K562 (cell line): ENCODE measurements at regions not wholly inside any gene's neighbourhood (a gene's known extent, or its start where the extent isn't known, plus 50 kb on each side); places are given as distances from the start of the nearest gene placed in this dataset.

Source experiments
- ATAC-seq: fragments of 200-7000 bp; cut with Tn5 transposase; 3 replicates; pipeline ENCODE4 v1.9.1; 2020; ENCODE audit warnings: moderate library complexity
- BruUV-seq: library from RNA; stranded (reverse); fragments of 400-500 nt; replicated peaks from 2 replicates; lab custom pipeline; 2021; lab: Mats Ljungman, UMichigan
- CTCF ChIA-PET: fragments of 300-600 bp; formaldehyde crosslinking; extraction: SDS; loops from one replicate; lab custom pipeline; 2021; ENCODE audit warnings: low intra/inter-chr PET ratio; lab: Yijun Ruan, JAX
- POLR2A ChIA-PET: fragments of 300-600, 350-650 bp; sonication (Branson Sonifier 250); formaldehyde crosslinking; extraction: SDS; loops from one replicate; lab custom pipeline; 2021; ENCODE audit warnings: antibody characterized with exemption, inconsistent platforms; lab: Yijun Ruan, JAX
- DNase-seq, 4 experiments: peaks; one replicate each; pipeline versions ENCODE4 v3.0.0 to v3.0.0-alpha.2; 2011 to 2018; ENCODE audit warnings: low spot score in 3 of 4, mixed read lengths in 3 of 4; ENCODE audit errors: extremely low read depth in 1 of 4
- FAIRE-seq: peaks from 2 replicates; lab custom pipeline; 2011; peaks lifted over from hg19 to GRCh38; lab: Jason Lieb, UNC
- H2AFZ ChIP-seq: 2 replicates; pipeline ENCODE4 v1.6.0; 2011; ENCODE audit warnings: low read depth, low read length, control low read depth, inconsistent platforms
- H3K27ac ChIP-seq: fragments of 200-600 bp; 3 replicates; pipeline ENCODE4 v1.8.0; 2011; ENCODE audit warnings: low read depth, mild to moderate bottlenecking, control low read depth, inconsistent platforms, low read length, moderate library complexity, mixed read lengths; ENCODE audit errors: extremely low read depth
- H3K27me3 ChIP-seq, 2 experiments: fragments of 300-600 bp in 1 of 2; 2 replicates in 1 of 2; 3 replicates in 1 of 2; pipeline versions ENCODE4 v1.6.0 to v1.8.0; 2011; ENCODE audit warnings: inconsistent platforms in 2 of 2, low read length in 2 of 2, mild to moderate bottlenecking in 1 of 2, mixed read lengths in 1 of 2, moderate library complexity in 1 of 2; ENCODE audit not compliant: control insufficient read depth in 2 of 2, insufficient read depth in 2 of 2
- H3K36me3 ChIP-seq: fragments of 300-600 bp; 3 replicates; pipeline ENCODE4 v1.8.0; 2011; ENCODE audit warnings: mild to moderate bottlenecking, low read length, inconsistent platforms; ENCODE audit not compliant: control insufficient read depth, insufficient read depth
- H3K4me1 ChIP-seq, 2 experiments: fragments of 200-600 bp in 1 of 2; replicated peaks in 1 of 2; 2 replicates in 1 of 2; 3 replicates in 1 of 2; pipeline versions ENCODE4 v1.5.1 to v1.8.0; 2011; ENCODE audit warnings: inconsistent platforms in 2 of 2, low read length in 2 of 2, mild to moderate bottlenecking in 1 of 2, mixed read lengths in 1 of 2, moderate library complexity in 1 of 2; ENCODE audit not compliant: control insufficient read depth in 2 of 2, insufficient read depth in 2 of 2
- H3K4me2 ChIP-seq: 2 replicates; pipeline ENCODE4 v1.6.1; 2011; ENCODE audit warnings: low read length, control low read depth, inconsistent platforms, mixed read lengths; ENCODE audit not compliant: insufficient read depth
- H3K4me3 ChIP-seq: fragments of 200-600 bp; sonication (generic), shearing (Covaris generic); 2 replicates; pipeline ENCODE4 v1.5.1; 2016; ENCODE audit warnings: control low read depth, inconsistent platforms
- H3K79me2 ChIP-seq: fragments of 200-600 bp; 3 replicates; pipeline ENCODE4 v1.8.0; 2011; ENCODE audit warnings: low read length, inconsistent platforms; ENCODE audit not compliant: control insufficient read depth, insufficient read depth
- H3K9ac ChIP-seq, 2 experiments: 2 replicates each; pipeline versions ENCODE4 v1.6.0 to v1.6.1; 2011; ENCODE audit warnings: low read depth in 2 of 2, low read length in 2 of 2, control low read depth in 1 of 2, inconsistent platforms in 1 of 2, mild to moderate bottlenecking in 1 of 2, mixed read lengths in 1 of 2; ENCODE audit not compliant: insufficient read depth in 1 of 2
- H3K9me1 ChIP-seq: one replicate; pipeline ENCODE4 v1.6.0; 2011; ENCODE audit warnings: inconsistent platforms, mild to moderate bottlenecking, low read length, moderate library complexity; ENCODE audit not compliant: control insufficient read depth, insufficient read depth
- H3K9me3 ChIP-seq: replicated peaks from 2 replicates; pipeline ENCODE4 v1.5.1; 2011; ENCODE audit warnings: low read depth, low read length, inconsistent platforms; ENCODE audit not compliant: control insufficient read depth, insufficient read depth
- H4K20me1 ChIP-seq: replicated peaks from 2 replicates; pipeline ENCODE4 v1.6.1; 2011; ENCODE audit warnings: low read length, inconsistent platforms, mixed read lengths; ENCODE audit not compliant: control insufficient read depth, insufficient read depth
- ARID3B ChIP-seq: fragments of 250-450 bp; sonication (Bioruptor Pico); IDR thresholded peaks from 2 replicates; pipeline ENCODE4 v1.4.0; 2020; ENCODE audit warnings: borderline replicate concordance
- ARNT ChIP-seq, 2 experiments: fragments of 450-650 bp; IDR thresholded peaks; 2 replicates each; pipeline ENCODE4 v1.6.1; 2016; ENCODE audit warnings: mild to moderate bottlenecking in 1 of 2
- DPF2 ChIP-seq: fragments of 450-650 bp; IDR thresholded peaks from 2 replicates; pipeline ENCODE4 v1.6.1; 2016
- ELF4 ChIP-seq: fragments of 450-650 bp; formaldehyde crosslinking; IDR thresholded peaks from 2 replicates; pipeline ENCODE4 v1.4.0; 2022; ENCODE audit warnings: missing genetic modification characterization
- FOXA1 ChIP-seq: fragments of 450-650 bp; IDR thresholded peaks from 2 replicates; pipeline ENCODE4 v1.6.1; 2016; ENCODE audit warnings: mild to moderate bottlenecking, borderline replicate concordance
- FOXA3 ChIP-seq, 2 experiments: fragments of 450-650 bp in 1 of 2; sonication (generic) in 1 of 2; formaldehyde crosslinking; IDR thresholded peaks in 1 of 2; conservative IDR thresholded peaks in 1 of 2; 2 replicates each; pipeline versions ENCODE4 v1.4.0 to v1.8.0; 2020 to 2022; ENCODE audit warnings: mild to moderate bottlenecking in 2 of 2, missing genetic modification reagents in 1 of 2
- NFXL1 ChIP-seq: fragments of 450-650 bp; formaldehyde crosslinking; IDR thresholded peaks from 2 replicates; pipeline ENCODE4 v1.4.0; 2021; ENCODE audit warnings: mild to moderate bottlenecking
- RAD21 ChIP-seq, 2 experiments: fragments of 250-450 bp in 1 of 2; fragments of 450-650 bp in 1 of 2; sonication (Bioruptor Pico) in 1 of 2; formaldehyde crosslinking in 1 of 2; IDR thresholded peaks in 1 of 2; conservative IDR thresholded peaks in 1 of 2; 2 replicates each; pipeline versions ENCODE4 v1.4.0 to v1.8.0; 2020 to 2022; ENCODE audit warnings: mild to moderate bottlenecking in 2 of 2, moderate library complexity in 1 of 2
- SIRT6 ChIP-seq: IDR thresholded peaks from one replicate; pipeline ENCODE4 v1.6.1; 2012; ENCODE audit warnings: low read depth, mild to moderate bottlenecking, control low read depth, inconsistent platforms, low read length, moderate library complexity
- SNRNP70 ChIP-seq: fragments of 200-400 bp; formaldehyde crosslinking; optimal IDR thresholded peaks from 2 replicates; pipeline ENCODE3; 2017; ENCODE audit warnings: low read depth, low read length
- SRSF7 ChIP-seq: fragments of 200-400 bp; formaldehyde crosslinking; optimal IDR thresholded peaks from 2 replicates; pipeline ENCODE3; 2017; ENCODE audit warnings: mild to moderate bottlenecking, low read depth, low read length
- TCF15 ChIP-seq: fragments of 250-450 bp; sonication (Bioruptor Pico); IDR thresholded peaks from 2 replicates; pipeline ENCODE4 v1.8.0; 2022; ENCODE audit warnings: moderate library complexity, mild to moderate bottlenecking, inconsistent platforms
- TCFL5 ChIP-seq: fragments of 250-450 bp; sonication (Bioruptor Pico); conservative IDR thresholded peaks from 2 replicates; pipeline ENCODE4 v1.6.1; 2021; ENCODE audit warnings: mild to moderate bottlenecking, moderate library complexity, matching md5 sums
- ZC3H8 ChIP-seq: fragments of 450-650 bp; IDR thresholded peaks from 2 replicates; pipeline ENCODE4 v1.6.1; 2017
- ZNF175 ChIP-seq: fragments of 200-800 bp; sonication (Bioruptor generic); IDR thresholded peaks from 2 replicates; pipeline ENCODE4 v1.6.1; 2016; ENCODE audit warnings: low read depth, mild to moderate bottlenecking, missing genetic modification characterization, missing compliant biosample characterization
- ZNF253 ChIP-seq: fragments of 250-450 bp; sonication (Bioruptor Pico); conservative IDR thresholded peaks from 2 replicates; pipeline ENCODE4 v1.6.1; 2021; ENCODE audit warnings: mild to moderate bottlenecking
- ZNF384 ChIP-seq: IDR thresholded peaks from 2 replicates; pipeline ENCODE4 v1.6.1; 2012; ENCODE audit warnings: low read depth, low read length, improper control_type of control experiment
- ZNF511 ChIP-seq: sonication (generic); formaldehyde crosslinking; IDR thresholded peaks from 2 replicates; pipeline ENCODE4 v1.8.0; 2022; ENCODE audit warnings: mild to moderate bottlenecking, missing genetic modification reagents
- ZNF778 ChIP-seq: fragments of 450-650 bp; formaldehyde crosslinking; IDR thresholded peaks from 2 replicates; pipeline ENCODE4 v1.4.0; 2020; ENCODE audit warnings: mild to moderate bottlenecking, moderate library complexity
- WGBS: fragments of 100-300 bp; shearing (Covaris generic); methylation state at CpG from one replicate; pipeline ENCODE4 v1.1.6; 2016; ENCODE audit warnings: low coverage, mixed read lengths; ENCODE audit not compliant: insufficient coverage; ENCODE audit errors: missing lambda C conversion rate; 5-methylcytosine and 5-hydroxymethylcytosine counted together
- in situ Hi-C: fragments of 300-500 bp; cut with MboI; formaldehyde crosslinking; loops from 4 replicates; pipeline ENCODE4 v1.15.0; 2018; ENCODE audit warnings: inconsistent platforms, mixed read lengths
- intact Hi-C: fragments of 100-400 bp; cut with micrococcal nuclease; formaldehyde crosslinking; loops from 2 replicates; pipeline ENCODE4 v1.14.2; 2022

GRCh38 chr9:38289236-38289865 is 103.2 kb upstream of the ALDH1B1 start:
- Histone ChIP-seq H4K20me1 (no peaks in the 10 kb centered on the region; the same call in 1 of the 2 replicates), H3K9me3 (no peaks in the 10 kb centered on the region), H3K4me3 (no peak overlapping the region), H3K9me1 (no peaks in the 10 kb centered on the region), H3K4me2 (no peak overlapping the region), H2AFZ (no peak overlapping the region), H3K79me2 (no peaks in the 10 kb centered on the region), H3K4me1 (no peaks in the 10 kb centered on the region), H3K27ac (no peak overlapping the region), H3K27me3 (peaks cover 3 to 16% of the 10 kb centered on the region in 2 experiments; a peak in 2 of 5 replicates), H3K36me3 (no peaks in the 10 kb centered on the region), H3K9ac (no peak overlapping the region)
- in situ Hi-C loops (no loop called here), intact Hi-C loops (no loop called here)
- POLR2A ChIA-PET: interaction anchor here (0.6 kb wide), 2 partner anchors 294 to 378 kb away, joined by 3 read pairs; no protein-coding TSS in a partner anchor
- CTCF ChIA-PET: no interaction called here
- TF ChIP-seq ZC3H8: no peak
- TF ChIP-seq ZNF511: no peak
- no peak for TF ChIP-seq TCF15 (CRISPR knock-in tag)
- no peak for TF ChIP-seq NFXL1 (CRISPR knock-in tag)
- no peak for TF ChIP-seq ZNF778 (CRISPR knock-in tag)
- TF ChIP-seq SRSF7: no peak
- no peak for TF ChIP-seq SIRT6
- no peak for TF ChIP-seq ZNF175
- TF ChIP-seq FOXA3 (CRISPR knock-in tag; conservative IDR thresholded peaks at IDR 0.05 in 1 of 2, IDR thresholded peaks at IDR 0.05 in 1 of 2): no peak
- no peak for TF ChIP-seq RAD21 (CRISPR knock-in tag; conservative IDR thresholded peaks at IDR 0.05 in 1 of 2, IDR thresholded peaks at IDR 0.05 in 1 of 2)
- TF ChIP-seq ARNT (IDR thresholded peaks at IDR 0.05): no peak
- TF ChIP-seq ZNF253 (CRISPR knock-in tag): no peak
- no peak for TF ChIP-seq SNRNP70
- TF ChIP-seq ZNF384: no peak
- TF ChIP-seq DPF2: no peak
- TF ChIP-seq ARID3B: no peak
- TF ChIP-seq TCFL5 (CRISPR knock-in tag): no peak
- no peak for TF ChIP-seq ELF4
- no peak for TF ChIP-seq FOXA1
- no peak for ATAC-seq
- DNase-seq: no peak
- WGBS: 0% methylated on average over 4 of the region's 4 CpGs
- no peak for FAIRE-seq
- BruUV-seq: no TSS peak
